IPS-20b (cell line): ENCODE measurements at regions not wholly inside any gene's neighbourhood (a gene's known extent, or its start where the extent isn't known, plus 50 kb on each side); places are given as distances from the start of the nearest gene placed in this dataset.

Experiments used
- H3K27ac ChIP-seq: one replicate; pipeline ENCODE4 v1.5.1; 2013; ENCODE audit warnings: low read length
- H3K27me3 ChIP-seq: 2 replicates; pipeline ENCODE4 v1.6.1; 2013; ENCODE audit warnings: mild to moderate bottlenecking, low read length, inconsistent platforms; ENCODE audit not compliant: insufficient read depth
- H3K36me3 ChIP-seq: 2 replicates; pipeline ENCODE4 v1.6.1; 2013; ENCODE audit warnings: low read depth, mild to moderate bottlenecking, inconsistent platforms, low read length, moderate library complexity; ENCODE audit not compliant: insufficient read depth
- H3K4me1 ChIP-seq: 2 replicates; pipeline ENCODE4 v1.6.1; 2013; ENCODE audit warnings: mild to moderate bottlenecking, control low read depth, inconsistent platforms, low read length, moderate library complexity; ENCODE audit not compliant: insufficient read depth
- H3K4me3 ChIP-seq: 2 replicates; pipeline ENCODE4 v1.5.1; 2013; ENCODE audit warnings: mild to moderate bottlenecking, low read length, inconsistent platforms
- H3K9ac ChIP-seq: 2 replicates; pipeline ENCODE4 v1.6.1; 2013; ENCODE audit warnings: low read depth, mild to moderate bottlenecking, inconsistent platforms, low read length, moderate library complexity
- H3K9me3 ChIP-seq: 2 replicates; pipeline ENCODE4 v1.6.1; 2013; ENCODE audit warnings: mild to moderate bottlenecking, low read depth, low read length, inconsistent platforms; ENCODE audit not compliant: insufficient read depth

DNA sequence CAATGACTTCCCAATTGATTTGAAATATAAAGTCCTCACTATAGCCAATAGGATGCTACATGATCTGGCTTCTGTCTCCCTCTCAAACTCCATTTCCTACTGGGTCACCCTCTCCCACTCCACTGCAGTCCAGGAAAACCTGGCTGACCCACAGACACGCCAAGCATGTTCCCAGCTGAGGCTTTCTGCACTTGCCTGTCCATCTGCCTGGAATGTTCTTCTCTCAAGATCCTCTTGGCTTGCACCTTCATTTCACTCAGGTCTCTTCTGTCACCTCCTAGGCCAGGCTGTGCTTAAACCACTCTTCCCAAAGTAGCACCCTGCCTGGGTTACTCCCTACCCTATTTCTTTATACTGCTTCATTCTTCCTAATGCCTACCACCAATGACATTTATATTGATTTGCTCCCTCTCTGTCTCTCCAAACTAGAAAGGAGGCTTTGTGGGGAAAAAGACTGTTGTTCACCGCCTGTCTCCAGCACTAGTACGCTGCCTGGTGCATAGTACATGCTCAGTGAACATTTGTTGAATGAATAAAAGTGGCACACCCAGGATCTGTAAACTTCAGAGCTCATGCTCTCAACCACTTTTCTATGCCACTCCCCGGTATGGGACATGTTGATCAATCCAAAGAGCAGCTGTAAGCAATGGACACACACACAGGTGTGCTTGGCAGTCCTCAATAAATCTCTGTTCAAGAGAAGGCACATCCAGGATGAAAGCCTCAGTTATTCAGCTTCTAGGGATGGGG is 261.3 kb downstream of the FOXO1 start:
- H3K9ac ChIP-seq, result no peak overlapping the region
- H3K4me3 ChIP-seq, result no peak overlapping the region
- H3K9me3 ChIP-seq, result no peaks in the 10 kb centered on the region
- H3K36me3 ChIP-seq, result no peaks in the 10 kb centered on the region
- H3K4me1 ChIP-seq, result peaks cover 6% of the 10 kb centered on the region; the same call in 1 of the 2 replicates
- no peak overlapping the region for H3K27ac ChIP-seq
- H3K27me3 ChIP-seq, result no peaks in the 10 kb centered on the region

DNA sequence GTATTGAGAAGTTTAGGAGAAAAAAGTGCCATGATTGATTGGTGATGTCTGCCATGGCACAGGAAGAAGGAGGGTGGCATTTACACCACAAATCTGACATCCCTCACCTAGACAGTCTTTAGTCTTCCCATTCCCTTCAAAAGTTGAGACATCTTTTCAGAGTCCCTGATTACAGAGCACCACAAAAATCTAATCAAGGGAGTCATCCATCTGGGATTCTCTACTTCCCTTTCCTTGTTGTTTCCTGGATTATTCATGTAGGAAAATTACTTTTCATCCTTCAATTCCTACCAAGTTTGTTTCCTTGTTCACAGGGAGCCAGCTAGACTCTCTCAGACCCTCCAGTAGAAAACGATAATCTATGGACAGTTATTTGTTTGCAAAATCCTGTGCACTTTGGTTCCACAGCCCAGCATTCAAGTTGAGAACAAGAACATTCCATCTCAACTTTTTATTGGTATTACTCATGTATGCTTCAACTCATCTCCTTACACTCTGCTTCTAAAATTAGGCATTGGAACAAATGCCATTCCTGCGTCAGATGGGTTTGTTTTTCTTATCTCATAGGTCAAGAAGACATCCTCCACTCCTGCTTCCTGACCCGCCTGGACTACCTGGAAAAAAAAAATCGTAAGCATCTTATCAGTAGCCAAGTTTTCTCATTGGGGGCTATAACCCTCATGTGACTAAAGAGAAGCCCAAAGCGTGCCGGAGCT is 259.9 kb downstream of the FOXO1 start:
- Histone ChIP-seq H3K9ac (no peak overlapping the region), H3K27me3 (no peaks in the 10 kb centered on the region), H3K4me3 (no peak overlapping the region), H3K9me3 (no peaks in the 10 kb centered on the region), H3K4me1 (peaks cover 6% of the 10 kb centered on the region; the same call in 1 of the 2 replicates), H3K36me3 (no peaks in the 10 kb centered on the region), H3K27ac (no peak overlapping the region)

DNA sequence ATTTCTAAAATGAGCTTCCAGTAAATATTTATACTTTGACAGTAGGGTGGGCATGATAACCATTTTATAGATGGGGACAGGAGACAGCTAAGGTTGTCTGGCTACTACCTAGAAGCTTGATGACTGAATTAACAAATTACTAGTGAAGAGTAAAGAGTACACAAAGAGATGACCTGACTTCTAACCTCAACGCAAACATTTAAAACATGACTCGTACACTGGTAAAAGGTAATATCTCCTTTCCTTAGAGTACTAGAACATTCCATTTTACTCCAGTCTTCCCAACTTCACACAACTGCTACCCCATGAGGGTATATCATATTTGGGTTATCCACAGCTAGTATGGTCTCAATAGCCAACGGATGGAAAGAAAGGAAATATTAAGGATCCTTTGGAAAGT is 258.9 kb downstream of the FOXO1 start:
- no peaks in the 10 kb centered on the region for H3K27me3 ChIP-seq
- H3K27ac ChIP-seq, result no peak overlapping the region
- no peak overlapping the region for H3K4me3 ChIP-seq
- no peak overlapping the region for H3K9ac ChIP-seq
- peaks cover 5% of the 10 kb centered on the region; the same call in 1 of the 2 replicates for H3K4me1 ChIP-seq
- no peaks in the 10 kb centered on the region for H3K36me3 ChIP-seq
- no peaks in the 10 kb centered on the region for H3K9me3 ChIP-seq

DNA sequence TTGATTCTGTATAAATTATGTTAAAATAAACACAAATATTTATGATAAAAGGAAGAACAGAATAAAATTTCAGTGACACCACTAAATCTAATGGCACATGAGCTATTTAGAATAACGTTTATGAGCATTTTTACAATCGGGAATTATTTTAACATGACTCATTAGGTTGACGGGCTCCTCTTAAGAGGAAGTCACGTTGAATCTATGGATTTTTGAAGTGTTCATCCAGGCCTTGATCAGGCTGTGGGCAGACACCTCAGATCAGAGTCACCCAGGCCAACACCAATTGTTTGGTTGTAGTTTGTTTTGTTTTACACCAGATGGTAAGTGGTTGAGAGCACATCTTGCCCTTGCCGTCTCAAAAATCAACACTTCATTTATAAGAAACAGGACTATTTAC is 257.8 kb downstream of the FOXO1 start:
- no peaks in the 10 kb centered on the region for H3K27me3 ChIP-seq
- H3K4me1 ChIP-seq, result no peaks in the 10 kb centered on the region
- H3K9ac ChIP-seq, result no peak overlapping the region
- no peaks in the 10 kb centered on the region for H3K36me3 ChIP-seq
- H3K4me3 ChIP-seq, result no peak overlapping the region
- no peak overlapping the region for H3K27ac ChIP-seq
- no peaks in the 10 kb centered on the region for H3K9me3 ChIP-seq

DNA sequence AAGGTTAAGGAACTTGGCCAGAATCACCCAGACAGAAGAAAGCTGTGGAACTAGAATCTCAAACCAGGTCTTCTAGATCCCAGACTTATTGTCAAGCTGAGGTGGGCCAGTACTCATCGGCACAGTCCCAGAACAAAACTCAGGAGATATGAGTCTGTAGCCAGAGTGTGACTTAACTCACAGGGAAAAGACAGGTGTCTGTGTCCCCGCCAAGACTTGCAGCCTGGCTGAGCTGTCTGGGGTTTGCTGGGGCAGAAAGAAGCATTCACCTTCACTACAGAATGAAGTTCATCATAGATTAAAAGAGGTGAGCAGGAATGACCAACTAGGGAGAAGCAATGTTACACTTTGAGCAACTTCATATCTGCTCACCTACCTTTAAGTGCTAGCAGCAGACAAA is 257.2 kb downstream of the FOXO1 start:
- Histone ChIP-seq H3K9me3 (no peaks in the 10 kb centered on the region), H3K9ac (no peak overlapping the region), H3K27me3 (no peaks in the 10 kb centered on the region), H3K27ac (no peak overlapping the region), H3K36me3 (no peaks in the 10 kb centered on the region), H3K4me3 (no peak overlapping the region), H3K4me1 (no peaks in the 10 kb centered on the region)

GRCh38 chr13:40410315-40410714 is 256.1 kb downstream of the FOXO1 start:
- H3K4me3 ChIP-seq, result no peak overlapping the region
- no peaks in the 10 kb centered on the region for H3K9me3 ChIP-seq
- H3K9ac ChIP-seq, result no peak overlapping the region
- H3K4me1 ChIP-seq, result no peaks in the 10 kb centered on the region
- H3K36me3 ChIP-seq, result no peaks in the 10 kb centered on the region
- no peaks in the 10 kb centered on the region for H3K27me3 ChIP-seq
- no peak overlapping the region for H3K27ac ChIP-seq

DNA sequence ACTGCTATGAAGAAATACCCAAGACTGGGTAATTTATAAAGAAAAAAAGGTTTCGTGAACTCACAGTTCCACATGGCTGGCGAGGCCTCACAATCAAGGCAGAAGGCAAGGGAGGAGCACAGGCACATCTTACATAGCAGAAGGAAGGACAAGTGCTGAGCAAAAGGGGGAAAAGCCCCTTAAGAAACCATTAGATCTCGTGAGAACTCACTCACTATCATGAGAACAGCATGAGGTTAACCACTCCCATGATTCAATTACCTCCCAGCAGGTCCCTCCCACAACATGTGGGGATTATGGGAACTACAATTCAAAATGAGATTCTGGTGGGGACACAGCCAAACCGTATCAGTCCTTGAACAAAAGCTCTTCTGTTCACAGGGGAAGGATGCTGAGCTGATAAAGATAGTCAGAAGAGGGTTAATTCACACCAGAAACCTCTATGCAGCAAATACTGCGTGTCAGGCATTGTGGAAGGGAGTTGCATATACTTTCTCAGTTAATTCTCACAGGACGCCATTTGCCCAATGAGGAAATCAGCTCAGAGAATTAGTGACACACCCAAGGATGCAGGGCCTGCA is 246.2 kb downstream of the FOXO1 start:
- H3K4me1 ChIP-seq, result no peaks in the 10 kb centered on the region
- no peaks in the 10 kb centered on the region for H3K36me3 ChIP-seq
- H3K9ac ChIP-seq, result no peak overlapping the region
- no peaks in the 10 kb centered on the region for H3K27me3 ChIP-seq
- H3K4me3 ChIP-seq, result no peak overlapping the region
- no peaks in the 10 kb centered on the region; the same call in 1 of the 2 replicates for H3K9me3 ChIP-seq
- H3K27ac ChIP-seq, result no peak overlapping the region

GRCh38 chr13:40422588-40423235 is 243.7 kb downstream of the FOXO1 start:
- H3K27me3 ChIP-seq, result no peaks in the 10 kb centered on the region
- H3K36me3 ChIP-seq, result no peaks in the 10 kb centered on the region
- H3K9me3 ChIP-seq, result no peaks in the 10 kb centered on the region; the same call in 1 of the 2 replicates
- no peaks in the 10 kb centered on the region for H3K4me1 ChIP-seq
- no peak overlapping the region for H3K4me3 ChIP-seq
- H3K27ac ChIP-seq, result no peak overlapping the region
- no peak overlapping the region for H3K9ac ChIP-seq

- H3K9ac ChIP-seq, result no peak overlapping the region
- no peaks in the 10 kb centered on the region for H3K4me1 ChIP-seq
- H3K36me3 ChIP-seq, result no peaks in the 10 kb centered on the region
- H3K9me3 ChIP-seq, result no peaks in the 10 kb centered on the region
- H3K4me3 ChIP-seq, result no peak overlapping the region
- no peaks in the 10 kb centered on the region for H3K27me3 ChIP-seq
- H3K27ac ChIP-seq, result no peak overlapping the region
Measured at GRCh38 chr13:40428354-40428753, 238.1 kb downstream of the FOXO1 start.

- Histone ChIP-seq H3K36me3 (no peaks in the 10 kb centered on the region), H3K27ac (no peak overlapping the region), H3K9ac (no peak overlapping the region), H3K9me3 (peaks cover 6% of the 10 kb centered on the region; the same call in 1 of the 2 replicates), H3K27me3 (no peaks in the 10 kb centered on the region), H3K4me1 (no peaks in the 10 kb centered on the region), H3K4me3 (no peak overlapping the region)
Measured at GRCh38 chr13:40429706-40430545, 236.5 kb downstream of the FOXO1 start.
